SK-N-MC (cell line): ENCODE measurements at regions not wholly inside any gene's neighbourhood (a gene's known extent, or its start where the extent isn't known, plus 50 kb on each side); places are given as distances from the start of the nearest gene placed in this dataset.

Source experiments
- FOXP2 ChIP-seq: optimal IDR thresholded peaks from 2 replicates; pipeline ENCODE3; 2011; ENCODE audit warnings: mild to moderate bottlenecking, moderate library complexity; ENCODE audit not compliant: insufficient read depth; ENCODE audit errors: extremely low read length, control extremely low read depth
- POLR2AphosphoS5 ChIP-seq: IDR thresholded peaks from 2 replicates; pipeline ENCODE4 v1.6.1; 2012; ENCODE audit warnings: mild to moderate bottlenecking, low read depth, low read length, borderline replicate concordance

- TF ChIP-seq FOXP2 (no peak), POLR2AphosphoS5 (no peak)
These were observed 251.6 kb downstream of the PHLDA1 start for GRCh38 chr12:75779891-75780496.
